Activated CD8-positive, alpha-beta memory T cell treated with anti-CD3 and anti-CD28 coated beads for 4 hours (primary cell): ENCODE measurements at regions not wholly inside any gene's neighbourhood (a gene's known extent, or its start where the extent isn't known, plus 50 kb on each side); places are given as distances from the start of the nearest gene placed in this dataset.

ENCODE experiments used
- DNase-seq, 2 donors: peaks; one replicate each; pipeline ENCODE4 v3.0.0-alpha.2; 2020; ENCODE audit warnings: low read depth in 2 of 2

- DNase-seq: no peak
Measured at GRCh38 chr11:25876456-25876965, 455.4 kb upstream of the ANO3 start.

GRCh38 chr11:25886036-25886435, 445.9 kb upstream of the ANO3 start:
- no peak for DNase-seq

GRCh38 chr11:25890626-25891260, 441.2 kb upstream of the ANO3 start:
- no peak for DNase-seq

- no peak for DNase-seq
Measured at GRCh38 chr11:25891960-25892359, 440.0 kb upstream of the ANO3 start.

GRCh38 chr11:25899617-25900160, 432.2 kb upstream of the ANO3 start:
- DNase-seq: no peak

- DNase-seq: no peak
Measured at GRCh38 chr11:25900814-25901213, 431.1 kb upstream of the ANO3 start.

- no peak for DNase-seq
Measured at GRCh38 chr11:25901415-25901814, 430.5 kb upstream of the ANO3 start.

- DNase-seq: no peak
Measured at GRCh38 chr11:25902476-25902875, 429.5 kb upstream of the ANO3 start.

- DNase-seq: no peak
Measured at GRCh38 chr11:25908726-25909125, 423.2 kb upstream of the ANO3 start.

- DNase-seq: no peak
Measured at GRCh38 chr11:25910086-25910485, 421.8 kb upstream of the ANO3 start.

GRCh38 chr11:25920356-25920755, 411.6 kb upstream of the ANO3 start:
- DNase-seq: no peak

- DNase-seq: no peak
Measured at GRCh38 chr11:25924586-25924985, 407.3 kb upstream of the ANO3 start.

GRCh38 chr11:25925359-25925758, 406.6 kb upstream of the ANO3 start:
- no peak for DNase-seq

- DNase-seq: no peak
Measured at GRCh38 chr11:25927411-25927953, 404.4 kb upstream of the ANO3 start.

- no peak for DNase-seq
Measured at GRCh38 chr11:25928076-25928475, 403.9 kb upstream of the ANO3 start.

GRCh38 chr11:25938952-25939351, 393.0 kb upstream of the ANO3 start:
- no peak for DNase-seq

- DNase-seq: no peak
Measured at GRCh38 chr11:25939691-25940090, 392.2 kb upstream of the ANO3 start.

- no peak for DNase-seq
Measured at GRCh38 chr11:25941353-25941752, 390.6 kb upstream of the ANO3 start.

- DNase-seq: no peak
Measured at GRCh38 chr11:25943031-25943430, 388.9 kb upstream of the ANO3 start.

- no peak for DNase-seq
Measured at GRCh38 chr11:25943777-25944661, 387.9 kb upstream of the ANO3 start.

GRCh38 chr11:25949918-25950317, 382.0 kb upstream of the ANO3 start:
- no peak for DNase-seq

- DNase-seq: no peak
Measured at GRCh38 chr11:25953006-25953405, 378.9 kb upstream of the ANO3 start.

GRCh38 chr11:25958045-25958444, 373.9 kb upstream of the ANO3 start:
- no peak for DNase-seq
